SHP77 treated with DMSO at 0.1 percent for 48 hours (cell line): ENCODE measurements at regions not wholly inside any gene's neighbourhood (a gene's known extent, or its start where the extent isn't known, plus 50 kb on each side); places are given as distances from the start of the nearest gene placed in this dataset.
A peak's percentile ranks its signal among the peaks of the same experiment; 100 is the strongest.
"Not testable (repeated sequence)": the region's sequence is repeated elsewhere in the genome, so short reads cannot be mapped to it uniquely, and the experiment has no call there.

ENCODE experiments used
- DNase-seq: peaks from one replicate; lab custom pipeline; 2025; lab: John Stamatoyannopoulos, UW

DNA sequence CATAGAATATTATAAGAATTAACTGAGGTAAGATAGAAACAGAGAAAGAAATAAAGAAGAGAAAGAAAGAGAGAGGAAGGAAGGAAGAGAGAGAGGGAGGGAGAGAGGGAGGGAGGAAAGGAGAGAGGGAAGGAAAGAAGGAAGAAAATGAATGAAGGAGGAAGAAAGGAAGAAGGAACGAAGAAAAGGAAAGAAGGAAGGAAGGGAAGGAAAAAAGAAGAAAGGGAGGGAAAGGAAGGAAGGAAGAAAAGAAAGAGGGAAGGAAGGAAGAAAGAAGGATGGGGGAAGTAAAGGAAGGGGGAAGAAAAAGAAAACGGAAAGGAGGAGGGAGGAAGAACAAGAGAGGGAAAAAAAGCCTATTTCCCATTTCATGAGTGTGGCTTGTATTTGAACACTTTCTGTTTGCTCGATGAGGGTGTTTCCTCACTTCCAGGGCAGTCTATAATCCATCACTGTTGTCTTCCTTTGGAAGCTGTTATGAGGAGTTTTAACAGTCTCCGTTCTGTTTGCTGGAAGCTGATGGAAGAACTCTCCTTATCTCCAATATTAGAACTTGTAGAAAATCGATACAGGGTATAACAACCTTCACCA lies 402.4 kb downstream of the TMEM114 start:
- no peak for DNase-seq

DNA sequence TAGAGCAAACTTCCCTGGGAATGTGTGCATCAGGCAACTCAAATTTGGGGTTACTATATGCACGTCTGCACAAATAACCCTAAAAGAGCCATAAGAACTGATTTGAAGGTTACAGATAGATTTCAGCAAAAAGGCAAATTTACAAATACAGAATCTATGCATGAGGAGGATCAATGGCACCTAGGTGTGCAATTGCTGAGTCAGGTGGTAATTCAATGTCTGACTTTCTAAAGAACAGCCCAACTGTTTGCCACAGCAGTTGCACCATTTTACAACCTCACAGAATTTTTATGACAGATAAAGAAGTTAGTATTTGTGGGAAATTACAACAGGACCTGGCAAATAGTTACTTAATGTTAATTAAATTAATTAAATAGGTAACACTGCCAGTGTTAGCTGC lies 405.5 kb downstream of the TMEM114 start:
- no peak for DNase-seq

DNA sequence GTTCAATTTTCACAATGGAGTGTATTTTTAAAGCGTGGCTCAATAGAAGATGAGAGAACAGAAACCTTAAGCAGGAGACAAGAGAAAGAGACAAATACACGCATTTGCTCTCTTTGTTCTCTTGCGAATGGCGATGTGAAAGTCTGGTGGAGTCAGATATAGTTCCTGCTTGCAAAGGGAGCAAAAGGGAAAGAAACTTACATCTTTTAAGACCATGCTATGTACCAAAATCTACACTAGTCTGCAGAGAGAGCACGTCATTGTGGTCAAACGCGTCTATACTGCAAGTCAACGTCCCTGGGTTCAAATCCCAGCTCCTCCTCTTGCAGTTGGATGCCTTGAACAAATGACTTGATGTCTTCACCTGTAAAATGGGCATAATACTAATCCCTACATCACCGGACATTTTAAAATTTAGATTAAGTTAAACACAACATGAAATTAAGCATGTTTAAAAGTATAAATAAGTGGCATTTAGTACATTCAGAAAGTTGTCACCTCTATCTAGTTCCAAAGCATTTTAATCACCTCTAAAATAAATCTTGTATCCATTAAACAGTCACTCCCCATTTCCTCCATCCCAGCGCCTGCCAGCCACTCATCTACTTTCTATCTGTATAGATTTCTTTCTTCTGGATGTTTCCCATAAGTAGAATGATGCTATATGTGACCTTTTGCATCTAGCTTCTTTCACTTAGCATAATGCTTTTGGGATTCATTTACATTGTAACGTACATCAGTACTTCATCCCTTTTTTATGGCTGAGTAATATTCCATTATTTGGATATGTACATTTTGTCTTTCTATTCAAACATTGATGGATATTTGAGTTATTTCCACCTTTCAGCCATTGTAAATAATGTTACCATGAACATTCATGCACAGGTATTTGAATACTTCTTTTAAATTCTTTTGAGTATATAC lies 406.9 kb downstream of the TMEM114 start:
- no peak for DNase-seq

DNA sequence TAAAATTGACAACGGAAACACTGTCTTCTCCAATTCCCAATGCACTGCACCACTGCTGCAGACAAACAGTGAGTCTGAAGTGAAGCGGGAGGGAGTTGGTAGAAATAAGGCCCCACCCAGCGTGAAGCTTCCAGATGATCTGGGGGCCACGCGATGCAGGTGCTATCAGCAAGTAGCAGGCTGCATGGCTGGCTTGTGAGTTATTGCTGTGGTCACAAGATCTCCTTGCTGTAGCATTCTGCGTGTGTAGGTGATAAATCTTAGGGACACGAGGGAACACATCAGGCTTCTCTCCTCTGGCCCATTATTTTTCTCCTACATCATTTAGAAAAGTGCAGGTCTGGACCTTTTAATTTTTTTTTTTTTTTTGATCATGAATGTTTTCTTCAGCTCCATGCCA lies 407.6 kb downstream of the TMEM114 start:
- DNase-seq = no peak

DNA sequence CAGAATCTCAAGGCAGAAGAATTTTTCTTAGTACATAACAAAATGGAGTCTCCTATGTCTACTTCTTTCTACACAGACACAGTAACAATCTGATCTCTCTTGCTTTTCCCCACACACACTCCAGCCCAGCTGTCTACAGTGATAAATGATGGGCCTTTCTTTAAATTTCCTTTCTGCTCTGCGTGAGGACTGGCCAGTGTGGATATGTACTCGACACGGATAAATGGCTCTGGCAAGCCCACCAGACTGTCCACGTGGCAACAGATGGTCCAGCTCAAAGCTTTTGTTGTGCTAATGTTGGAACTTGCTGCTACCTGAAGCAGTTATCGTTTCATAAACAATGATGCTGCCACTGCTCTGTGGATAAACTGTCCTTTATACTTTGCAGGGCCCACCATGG lies 410.7 kb downstream of the TMEM114 start:
- no peak for DNase-seq

DNA sequence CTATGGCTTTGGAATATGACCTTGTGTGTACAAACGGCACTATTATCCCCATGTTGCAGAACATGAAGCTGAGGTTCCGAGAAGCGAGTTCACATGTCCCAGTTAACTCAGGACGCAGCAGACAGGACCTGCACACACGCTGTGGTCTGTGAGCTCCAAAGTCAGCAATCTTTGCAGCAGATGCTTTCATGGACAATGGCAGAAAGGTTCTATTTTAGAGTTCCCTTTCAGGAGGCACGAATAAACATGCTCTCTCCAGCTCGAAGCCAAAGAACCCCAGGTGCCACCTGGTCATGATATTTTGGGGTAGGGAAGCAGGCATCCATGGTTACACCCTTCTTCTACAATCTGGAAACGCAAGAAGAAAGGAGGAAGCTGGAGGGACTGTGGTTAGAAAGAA lies 412.0 kb downstream of the TMEM114 start:
- no peak for DNase-seq

DNA sequence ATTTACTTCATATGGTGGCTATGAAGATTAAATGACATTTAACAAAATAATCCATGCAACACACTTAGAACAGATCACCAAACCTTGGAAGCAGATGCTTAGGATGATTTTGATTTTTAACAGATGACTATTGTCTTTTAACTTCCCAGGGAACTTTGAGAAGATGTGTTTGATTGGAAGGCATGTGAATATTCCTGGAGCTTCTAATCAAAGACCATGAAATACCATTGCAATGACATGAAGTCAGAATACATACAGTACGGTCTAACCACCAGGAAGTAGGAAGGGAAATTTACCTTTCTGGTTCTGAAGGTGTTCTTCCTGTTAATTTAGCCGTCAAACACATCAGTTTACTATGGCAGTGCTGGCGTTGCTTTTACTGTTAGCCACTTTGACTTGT lies 414.9 kb downstream of the TMEM114 start:
- DNase-seq = no peak

DNA sequence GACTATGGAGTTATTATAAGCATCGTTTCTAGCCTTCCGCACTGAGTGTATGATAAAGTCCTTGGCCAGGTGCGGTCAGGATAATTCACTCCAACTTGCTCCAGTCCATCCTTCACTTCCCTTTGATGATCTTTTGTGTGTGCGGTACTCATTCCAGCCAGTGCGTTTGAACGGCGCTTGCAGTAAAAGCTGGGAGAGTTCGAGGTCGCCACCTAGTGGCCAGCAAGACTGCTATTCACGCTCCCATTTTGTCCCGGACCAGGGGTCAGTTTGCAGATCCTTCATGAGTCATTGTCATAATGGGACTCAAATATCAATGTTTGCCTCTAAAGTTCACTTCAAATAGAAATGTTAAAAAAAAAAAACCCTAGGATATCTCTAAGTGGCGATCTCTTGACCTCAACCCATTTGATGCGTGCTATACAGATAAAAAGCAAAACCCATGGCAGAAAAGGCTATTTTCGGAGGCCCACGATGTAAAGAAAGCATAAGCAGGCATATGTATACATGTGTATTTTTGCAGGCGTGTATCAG lies 417.1 kb downstream of the TMEM114 start:
- peak; percentile 49 for DNase-seq

DNA sequence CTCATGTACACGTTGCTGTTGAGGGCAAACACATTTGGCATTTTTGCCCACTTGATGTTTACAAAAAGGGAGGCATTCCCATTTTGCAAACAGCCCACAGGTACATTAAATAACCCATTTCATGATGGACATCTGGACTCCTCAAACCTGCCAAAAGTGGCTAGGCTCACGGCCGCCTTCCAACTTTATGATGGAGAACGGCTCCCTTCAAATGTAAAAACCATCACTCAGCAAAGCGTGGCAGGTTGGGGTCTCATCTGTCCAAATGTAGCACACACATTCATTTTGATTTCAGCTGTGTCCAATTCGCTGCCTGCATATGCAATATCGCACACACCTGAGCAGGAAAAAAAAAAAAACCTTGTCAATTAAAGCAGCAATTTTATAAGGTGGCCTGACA lies 417.8 kb downstream of the TMEM114 start:
- no peak for DNase-seq

DNA sequence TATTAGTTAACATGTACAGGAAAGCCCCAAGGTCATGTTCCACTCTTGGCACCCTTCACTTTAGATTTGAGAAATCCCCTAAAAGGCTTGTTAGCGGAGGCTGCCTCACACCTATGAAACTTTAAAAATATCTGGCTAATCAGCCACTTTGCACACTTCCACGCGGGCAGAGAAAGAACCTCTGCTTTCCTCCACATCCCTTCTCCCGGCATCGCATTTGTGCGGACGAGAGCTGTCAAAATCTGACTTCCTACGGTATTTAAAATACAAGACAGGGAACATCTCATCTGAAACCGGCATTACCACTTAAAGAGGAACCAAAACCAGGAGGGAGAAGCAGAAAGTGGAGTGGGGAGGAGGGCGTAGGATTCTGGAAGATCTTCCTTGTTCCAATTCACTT lies 422.3 kb downstream of the TMEM114 start:
- DNase-seq = no peak

DNA sequence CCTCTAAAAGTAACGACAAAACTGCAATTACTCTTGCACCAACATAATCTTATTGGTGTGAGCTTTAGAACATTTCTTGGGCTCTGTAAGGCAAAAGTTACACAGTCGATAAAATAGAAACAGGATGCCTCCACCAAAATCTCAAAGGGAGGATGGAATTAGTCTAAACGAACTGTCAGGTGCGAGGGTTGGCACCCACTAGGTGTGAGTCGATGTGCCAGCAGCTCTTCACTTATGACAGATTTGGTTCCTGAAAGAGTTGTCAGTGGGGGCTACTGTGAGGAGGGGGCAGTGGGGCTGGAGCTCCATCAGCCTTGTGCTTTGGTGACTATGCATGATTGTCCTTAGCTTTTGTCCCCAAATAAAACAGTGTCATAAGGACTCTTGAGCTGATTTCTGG lies 422.9 kb downstream of the TMEM114 start:
- no peak for DNase-seq

DNA sequence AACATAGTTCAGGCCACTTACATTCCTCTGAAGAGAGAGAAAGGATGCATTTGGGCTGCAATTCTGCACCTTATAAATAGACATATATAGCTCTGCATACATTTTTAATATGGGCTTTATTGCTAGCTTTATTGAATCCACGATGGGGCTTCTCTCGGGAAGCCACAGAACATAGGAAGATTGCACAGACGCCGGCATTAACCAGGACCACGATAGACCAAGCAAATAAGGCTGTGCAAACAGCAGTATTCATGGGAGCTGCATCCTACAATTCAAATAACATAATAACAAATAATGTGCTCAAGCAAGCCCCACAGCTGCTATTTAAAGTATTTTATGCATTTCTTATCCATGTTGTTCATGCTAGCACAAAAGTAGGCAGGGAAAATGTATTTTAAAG lies 432.3 kb downstream of the TMEM114 start:
- no peak for DNase-seq

DNA sequence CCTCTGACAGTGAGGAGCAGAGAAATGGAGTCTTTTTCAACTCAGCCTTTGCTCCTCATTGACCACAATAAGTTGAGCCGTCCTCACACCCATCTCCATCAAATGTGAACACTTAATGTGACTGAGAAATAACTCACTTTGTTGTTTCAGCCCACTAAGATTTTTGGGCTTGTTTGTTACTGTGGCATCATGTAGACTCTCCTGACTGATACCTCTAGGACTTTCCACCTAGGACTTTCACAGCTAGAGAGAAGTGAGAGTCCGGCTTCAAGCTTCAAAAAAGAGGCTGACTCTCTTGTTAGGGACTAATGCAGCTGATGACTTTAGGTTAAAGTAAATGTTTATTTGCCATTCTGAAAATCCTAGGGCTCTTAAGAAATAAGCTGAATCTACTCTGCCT lies 435.0 kb downstream of the TMEM114 start:
- DNase-seq = no peak

DNA sequence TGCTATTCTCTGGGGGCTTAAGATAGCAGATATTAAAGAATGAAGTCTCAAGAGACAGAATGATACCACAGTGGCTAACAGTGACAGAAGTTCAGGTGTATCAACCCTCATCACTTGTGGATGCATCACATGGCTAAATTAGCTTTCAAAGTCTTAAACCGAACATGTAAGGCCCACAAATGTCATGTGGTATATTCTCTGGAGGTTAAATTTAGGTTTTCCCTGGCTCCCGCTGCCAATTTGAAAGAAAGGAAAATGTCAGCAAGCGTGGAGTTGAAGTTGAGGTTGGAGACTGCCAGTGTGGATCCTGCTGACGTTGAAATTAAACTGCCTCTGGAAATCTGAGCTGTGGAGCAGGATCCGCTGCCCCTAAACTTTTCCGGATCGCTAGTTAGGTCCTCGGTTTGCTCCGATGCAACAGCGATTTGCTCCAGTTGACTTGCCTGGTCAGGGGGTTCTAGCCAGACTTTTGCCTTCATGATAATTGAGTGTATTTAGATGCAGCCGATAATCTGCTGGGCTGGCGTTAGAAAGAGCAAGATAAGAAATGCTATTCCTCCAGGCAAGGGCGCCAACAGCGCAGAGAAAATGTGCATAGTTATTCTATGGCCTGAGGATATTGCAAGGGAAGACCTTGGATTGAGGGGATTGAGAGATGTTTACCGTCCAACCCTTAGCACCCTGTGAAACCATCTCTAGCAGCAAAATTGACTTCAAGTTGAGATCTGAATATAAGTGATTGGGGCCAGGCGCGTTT lies 443.9 kb downstream of the TMEM114 start:
- DNase-seq = no peak

DNA sequence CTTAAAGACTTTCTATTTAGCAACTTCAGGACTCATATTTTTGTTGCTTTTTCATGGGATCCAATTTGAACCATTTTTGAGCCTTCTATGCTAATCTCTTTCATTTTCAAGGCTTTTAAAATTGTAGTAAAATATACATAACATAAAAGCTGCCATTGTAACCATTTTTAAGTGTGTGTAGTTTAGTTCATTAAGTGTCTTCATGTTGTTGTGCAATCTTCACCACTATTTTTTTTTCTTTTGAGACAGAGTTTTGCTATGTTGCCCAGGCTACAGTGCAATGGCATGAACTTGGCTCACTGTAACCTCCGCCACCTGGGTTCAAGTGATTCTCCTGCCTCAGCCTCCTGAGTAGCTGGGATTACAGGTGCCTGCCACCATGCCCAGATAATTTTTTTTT lies 451.6 kb downstream of the TMEM114 start:
- DNase-seq = no peak

DNA sequence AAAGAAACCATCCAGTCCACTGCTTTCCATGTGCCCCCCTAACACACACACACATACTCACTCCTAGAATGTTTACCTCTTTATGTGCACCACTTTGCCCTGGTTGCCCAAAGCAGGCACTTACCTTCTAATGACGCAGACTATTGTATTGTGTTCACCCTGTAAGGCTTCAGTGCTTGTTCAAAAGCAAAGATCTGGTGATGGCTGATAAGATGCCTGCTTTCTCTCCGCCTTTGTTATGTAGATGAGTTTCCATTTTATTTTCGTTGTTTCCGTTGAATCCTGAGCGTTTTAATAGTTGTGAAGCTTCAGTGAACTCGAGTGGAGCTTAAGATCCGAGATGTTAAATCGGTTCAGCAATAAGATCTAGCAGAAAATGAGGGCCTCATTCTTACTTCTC lies 452.7 kb downstream of the TMEM114 start:
- DNase-seq = no peak

DNA sequence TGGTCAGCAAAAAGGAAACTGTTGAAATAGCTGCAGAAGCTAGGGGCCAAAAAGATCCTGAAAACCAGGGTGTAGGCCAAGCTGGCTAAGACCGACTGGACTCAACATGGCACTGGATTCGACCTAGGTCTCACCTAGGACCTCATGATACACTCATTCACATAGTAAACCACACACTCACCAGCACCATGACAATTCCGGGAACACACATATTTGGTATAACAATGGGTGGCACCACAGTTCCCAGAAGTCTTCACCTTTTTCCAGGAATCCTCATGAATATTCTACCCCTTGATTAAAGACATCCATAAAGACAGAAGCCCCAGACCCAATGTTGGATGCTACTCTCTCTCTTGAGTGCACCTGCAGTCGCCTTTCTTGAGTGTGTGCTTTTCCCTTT lies 460.1 kb downstream of the TMEM114 start:
- no peak for DNase-seq

DNA sequence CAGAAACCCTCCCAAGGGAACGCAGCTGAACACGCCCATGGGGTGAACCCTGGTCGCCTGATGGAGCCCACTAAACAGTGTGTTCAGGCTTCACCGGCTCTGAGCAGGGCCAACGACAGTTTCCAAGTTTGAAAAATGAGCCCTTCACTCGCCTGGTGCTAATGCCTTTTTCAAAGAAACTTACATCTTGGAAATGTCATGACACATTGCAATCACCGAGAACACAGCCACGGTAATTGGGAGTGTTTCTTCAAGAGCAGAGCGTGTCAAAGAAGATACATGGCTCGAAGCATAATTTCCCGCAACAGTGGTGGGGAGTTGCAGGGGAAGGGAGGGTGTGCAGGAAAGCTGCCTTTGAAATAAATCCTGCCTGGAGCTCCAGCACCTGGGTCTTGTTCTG lies 463.2 kb downstream of the TMEM114 start:
- no peak for DNase-seq

DNA sequence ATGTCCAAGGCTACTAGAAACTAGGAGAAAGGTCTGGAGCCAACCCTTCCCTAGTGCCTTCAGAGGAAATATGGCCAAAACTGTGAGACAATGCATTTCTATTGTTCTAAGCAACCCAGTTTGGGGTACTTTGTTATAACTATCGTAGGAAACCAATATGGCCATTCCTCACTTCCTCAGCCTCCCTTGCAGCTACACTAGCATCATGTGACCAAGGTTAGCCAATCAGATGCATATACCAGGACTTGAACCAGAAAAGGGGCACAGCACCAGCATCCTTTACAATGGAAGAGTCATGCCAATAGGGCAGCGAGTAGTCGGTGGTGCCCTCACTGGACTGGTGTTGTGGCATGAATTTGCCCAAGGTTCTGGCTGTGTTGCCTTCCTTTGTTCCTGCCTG lies 464.0 kb downstream of the TMEM114 start:
- no peak for DNase-seq

DNA sequence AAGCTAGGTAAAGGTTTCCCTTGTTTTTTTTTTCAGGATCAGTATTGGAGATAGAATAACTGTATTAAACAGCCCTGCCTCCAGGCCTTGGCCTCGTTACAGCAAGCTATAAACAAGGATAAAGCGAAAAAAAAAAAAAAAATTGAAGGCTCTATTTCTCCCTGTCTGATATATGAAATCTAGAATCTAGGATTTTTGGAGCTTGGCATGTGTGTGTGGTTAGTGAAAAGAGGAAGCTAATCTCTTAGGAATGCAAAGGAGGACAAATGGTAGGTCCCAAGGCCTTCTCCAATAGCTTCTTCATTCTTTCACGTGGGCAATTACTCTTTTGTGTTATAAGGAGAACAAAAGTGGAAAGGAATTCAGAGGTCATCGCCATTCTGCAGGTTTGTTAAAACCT lies 470.3 kb downstream of the TMEM114 start:
- no peak for DNase-seq

DNA sequence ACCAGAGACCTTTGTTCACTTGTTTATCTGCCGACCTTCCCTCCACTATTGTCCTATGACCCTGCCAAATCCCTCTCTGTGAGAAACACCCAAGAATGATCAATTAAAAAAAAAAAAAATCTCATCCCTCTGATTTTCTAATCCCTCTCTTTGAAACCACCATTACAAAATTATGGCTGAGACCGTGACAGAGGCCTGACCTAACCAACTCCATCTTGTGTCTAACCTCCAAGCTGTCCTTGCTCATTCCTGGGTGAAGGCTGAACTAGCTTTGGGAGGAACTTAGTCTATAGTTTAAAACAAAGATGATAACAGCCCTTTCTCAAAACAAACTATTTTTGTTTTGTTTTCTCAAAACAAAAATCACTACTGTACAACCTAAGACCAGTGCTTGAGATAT lies 474.5 kb downstream of the TMEM114 start:
- DNase-seq = no peak

DNA sequence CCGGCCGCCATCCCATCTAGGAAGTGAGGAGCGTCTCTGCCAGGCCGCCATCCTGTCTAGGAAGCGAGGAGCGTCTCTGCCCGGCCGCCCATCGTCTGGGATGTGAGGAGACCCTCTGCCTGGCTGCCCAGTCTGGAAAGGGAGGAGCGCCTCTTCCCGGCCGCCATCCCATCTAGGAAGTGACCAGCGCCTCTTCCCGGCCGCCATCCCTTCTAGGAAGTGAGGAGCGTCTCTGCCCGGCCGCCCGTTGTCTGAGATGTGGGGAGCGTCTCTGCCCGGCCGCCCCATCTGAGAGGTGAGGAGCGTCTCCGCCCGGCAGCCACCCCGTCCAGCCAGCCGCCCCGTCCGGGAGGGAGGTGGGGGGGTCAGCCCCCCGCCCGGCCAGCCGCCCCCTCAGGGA lies 475.4 kb downstream of the TMEM114 start:
- DNase-seq = not testable (repeated sequence)

DNA sequence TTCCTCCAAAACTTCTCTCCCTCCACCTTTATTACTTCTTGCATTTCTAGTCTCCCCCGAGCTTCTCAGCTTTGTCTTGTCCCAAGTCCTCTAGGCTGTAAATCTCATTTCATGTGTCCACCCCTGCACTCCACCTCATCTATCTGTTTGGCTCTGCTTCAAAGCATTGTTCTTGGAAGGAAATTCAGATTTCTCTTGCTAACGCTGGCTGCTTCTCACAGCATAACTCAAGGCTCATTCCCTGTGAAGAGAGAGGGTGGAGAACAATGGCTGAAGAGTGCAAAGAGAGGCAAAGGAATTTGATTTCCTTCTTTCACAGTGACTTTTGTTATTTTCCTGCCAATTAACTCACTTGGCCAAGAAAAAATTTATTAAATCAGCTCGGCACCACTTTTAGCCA lies 476.5 kb downstream of the TMEM114 start:
- no peak for DNase-seq
